Epithelial cell of prostate (primary cell): ENCODE measurements at regions not wholly inside any gene's neighbourhood (a gene's known extent, or its start where the extent isn't known, plus 50 kb on each side); places are given as distances from the start of the nearest gene placed in this dataset.
"Not testable (repeated sequence)": the region's sequence is repeated elsewhere in the genome, so short reads cannot be mapped to it uniquely, and the experiment has no call there.

Experiments
- DNase-seq: peaks from one replicate; pipeline ENCODE4 v3.0.0-alpha.2; 2011; ENCODE audit warnings: low read depth, low spot score
- H3K27ac ChIP-seq: fragments of 450-650 bp; 2 replicates; pipeline ENCODE4 v1.5.1; 2017; ENCODE audit warnings: mild to moderate bottlenecking

GRCh38 chr3:4138786-4139431, 164.3 kb upstream of the SETMAR start:
- DNase-seq = no peak
- no peak overlapping the region for H3K27ac ChIP-seq

GRCh38 chr3:4139462-4140140, 163.6 kb upstream of the SETMAR start:
- H3K27ac ChIP-seq = no peak overlapping the region
- no peak for DNase-seq

DNA sequence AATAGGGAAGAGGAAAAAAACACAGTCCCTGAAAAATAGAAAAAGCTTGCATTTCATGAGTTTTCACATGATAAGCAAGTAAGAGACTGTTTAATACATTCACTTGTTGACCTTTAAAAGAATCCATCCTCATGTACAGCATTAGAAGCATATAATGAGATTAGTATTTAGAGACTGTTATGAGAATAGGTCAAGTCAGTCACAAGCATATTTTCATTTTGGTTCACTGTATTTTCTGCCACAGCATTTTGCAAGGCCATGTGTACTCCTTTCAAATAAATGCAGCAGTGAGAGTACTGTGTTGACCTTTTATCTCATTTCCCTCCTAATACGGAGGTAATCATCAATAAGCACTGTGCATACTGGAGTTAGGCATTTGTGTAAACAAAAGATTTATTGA, 162.2 kb upstream of the SETMAR start:
- H3K27ac ChIP-seq = no peak overlapping the region
- DNase-seq = no peak

DNA sequence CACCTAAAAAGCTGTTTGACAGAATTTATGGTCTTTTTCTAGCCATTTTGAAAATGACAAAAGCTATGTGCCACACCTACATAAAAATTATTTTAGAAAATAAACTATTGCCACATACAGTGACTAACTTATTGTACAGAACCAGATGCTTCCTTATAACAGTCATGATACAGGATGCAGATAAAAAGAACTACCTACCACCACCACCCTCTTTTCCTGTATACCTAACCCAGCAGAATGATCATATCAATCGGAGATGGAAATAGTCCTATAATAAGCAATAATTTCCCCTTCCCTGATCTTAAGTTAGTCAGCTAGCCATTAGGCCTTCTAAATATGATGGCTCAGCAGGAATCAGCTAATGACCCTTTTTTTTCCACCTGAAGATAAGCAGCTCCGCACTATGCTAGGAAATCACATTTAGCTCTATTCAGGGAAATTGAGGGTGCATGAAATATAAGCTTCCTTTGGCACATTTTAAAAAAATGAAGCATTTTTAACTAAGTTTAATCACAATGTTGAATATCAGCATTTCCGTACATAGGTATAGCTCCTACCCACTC, 155.5 kb upstream of the SETMAR start:
- DNase-seq = no peak
- H3K27ac ChIP-seq = no peak overlapping the region

- no peak for DNase-seq
- no peak overlapping the region for H3K27ac ChIP-seq
Observed at GRCh38 chr3:4149296-4149695, 153.9 kb upstream of the SETMAR start.

DNA sequence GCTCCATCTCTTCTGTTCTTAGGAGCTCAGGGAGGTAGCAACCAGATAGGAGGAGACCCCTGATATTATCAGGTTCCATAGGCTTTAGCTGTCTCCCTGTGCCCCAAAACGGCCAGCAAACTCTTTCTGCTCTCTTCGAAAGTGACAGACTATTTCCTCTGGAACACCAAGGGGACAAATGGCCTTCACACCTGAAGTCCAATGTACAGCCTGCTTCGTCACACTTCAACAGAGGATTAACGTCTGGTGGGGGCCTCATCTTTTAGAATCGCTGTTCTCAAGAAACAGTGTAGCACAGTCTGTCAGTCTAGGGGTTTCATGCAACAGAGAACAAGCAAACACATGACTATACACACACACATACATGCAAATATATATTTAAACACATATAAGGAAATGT, 152.4 kb upstream of the SETMAR start:
- no peak for DNase-seq
- H3K27ac ChIP-seq = no peak overlapping the region

- H3K27ac ChIP-seq = no peak overlapping the region
- no peak for DNase-seq
Observed at GRCh38 chr3:4151859-4152258, 151.3 kb upstream of the SETMAR start.

DNA sequence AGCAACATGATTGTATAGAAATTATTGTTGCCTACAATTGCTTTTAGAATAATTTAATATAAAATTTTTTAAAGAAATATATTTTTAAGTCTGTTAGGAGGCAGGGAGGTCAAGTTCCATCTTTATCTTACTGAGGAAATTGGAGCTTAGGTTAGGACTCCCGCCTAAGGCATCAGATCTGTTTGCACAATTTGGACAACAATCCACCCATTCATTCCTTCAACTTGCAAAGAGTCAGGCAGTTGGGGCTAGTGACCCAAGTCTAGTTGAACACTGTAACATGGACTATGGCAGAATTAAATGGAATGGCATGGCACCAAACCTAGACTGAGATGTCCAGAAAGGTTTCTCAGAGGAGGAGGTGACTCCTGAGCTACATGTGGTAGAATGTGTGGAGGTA, 149.4 kb upstream of the SETMAR start:
- DNase-seq = no peak
- H3K27ac ChIP-seq = no peak overlapping the region

DNA sequence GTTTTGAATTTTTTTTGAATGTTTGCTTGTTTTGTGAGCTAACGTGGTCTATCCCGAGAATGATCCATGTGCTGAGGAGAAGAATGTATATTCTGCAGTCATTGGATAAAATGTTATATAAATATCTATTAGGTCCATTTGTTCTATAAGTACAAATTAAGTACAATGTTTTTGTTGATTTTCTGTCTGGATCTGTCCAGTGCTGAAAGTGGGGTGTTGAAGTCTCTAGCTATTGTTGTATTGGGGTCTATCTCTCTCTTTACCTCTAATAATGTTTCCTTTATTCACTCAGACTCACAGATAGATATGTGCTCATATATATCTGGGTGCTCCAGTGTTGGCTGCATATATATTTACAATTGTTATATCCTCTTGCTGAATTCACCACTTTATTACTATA, 144.8 kb upstream of the SETMAR start:
- no peak for DNase-seq
- H3K27ac ChIP-seq = no peak overlapping the region

GRCh38 chr3:4162096-4162495, 141.1 kb upstream of the SETMAR start:
- no peak for DNase-seq
- no peak overlapping the region for H3K27ac ChIP-seq

DNA sequence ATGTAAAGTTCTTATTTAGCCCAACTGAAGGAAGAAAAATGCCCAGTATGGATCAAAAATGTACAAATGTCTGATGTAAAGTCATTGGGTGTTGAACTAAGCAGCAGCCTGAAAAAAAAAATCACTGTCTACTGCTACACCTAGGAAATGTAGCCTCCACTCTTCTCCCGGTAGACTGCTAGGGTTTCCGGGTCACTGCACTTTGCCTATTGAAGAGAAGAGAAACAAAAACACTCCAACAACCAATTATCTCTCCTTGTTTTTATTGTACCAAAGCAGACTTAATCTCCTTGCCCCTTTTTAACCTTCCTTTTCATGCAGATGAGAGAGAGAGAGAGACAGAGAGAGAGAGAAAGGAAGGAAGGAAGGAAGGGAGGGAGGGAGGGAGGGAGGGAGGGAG, 140.2 kb upstream of the SETMAR start:
- no peak for DNase-seq

DNA sequence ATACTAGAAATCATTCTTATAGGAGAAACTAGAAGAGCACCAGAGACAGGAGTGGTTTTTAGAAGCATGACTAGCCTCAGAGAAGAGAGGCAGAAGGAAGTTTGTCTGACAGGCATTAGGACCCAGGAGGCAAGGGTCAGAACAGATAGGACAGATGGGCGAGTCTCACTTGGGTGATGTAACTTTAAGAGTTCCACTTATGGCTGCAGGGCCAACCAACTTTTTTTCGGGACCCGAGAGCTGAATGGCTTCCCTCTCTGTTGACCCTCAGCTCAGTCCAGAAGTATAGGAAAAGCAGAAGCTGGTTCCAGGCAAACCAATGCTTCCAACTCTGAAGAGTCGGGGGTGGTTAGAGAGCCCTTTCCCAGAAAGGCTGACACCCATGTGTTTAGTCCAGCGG, 136.6 kb upstream of the SETMAR start:
- H3K27ac ChIP-seq = no peak overlapping the region
- no peak for DNase-seq

More for the DNA sequence above, 140.2 kb upstream of the SETMAR start:
- no peak overlapping the region for H3K27ac ChIP-seq

DNA sequence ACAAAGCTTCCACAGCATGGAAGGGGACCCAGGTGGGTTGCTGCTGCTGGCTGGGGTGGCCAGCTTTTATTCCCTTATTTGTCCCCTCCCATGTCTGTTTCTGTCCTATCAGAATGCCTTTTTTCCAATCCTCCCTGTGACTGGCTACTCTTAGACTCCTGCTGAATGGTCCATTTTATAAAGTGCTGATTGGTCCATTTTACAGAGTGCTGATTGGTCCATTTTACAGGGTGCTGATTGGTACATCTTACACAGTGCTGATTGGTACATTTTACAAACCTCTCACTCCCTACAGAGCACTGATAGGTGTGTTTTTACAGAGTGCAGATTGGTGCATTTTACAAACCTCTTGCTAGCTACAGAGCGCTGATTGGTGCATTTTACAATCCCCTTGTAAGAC, 135.9 kb upstream of the SETMAR start:
- not testable (repeated sequence) for H3K27ac ChIP-seq, DNase-seq

DNA sequence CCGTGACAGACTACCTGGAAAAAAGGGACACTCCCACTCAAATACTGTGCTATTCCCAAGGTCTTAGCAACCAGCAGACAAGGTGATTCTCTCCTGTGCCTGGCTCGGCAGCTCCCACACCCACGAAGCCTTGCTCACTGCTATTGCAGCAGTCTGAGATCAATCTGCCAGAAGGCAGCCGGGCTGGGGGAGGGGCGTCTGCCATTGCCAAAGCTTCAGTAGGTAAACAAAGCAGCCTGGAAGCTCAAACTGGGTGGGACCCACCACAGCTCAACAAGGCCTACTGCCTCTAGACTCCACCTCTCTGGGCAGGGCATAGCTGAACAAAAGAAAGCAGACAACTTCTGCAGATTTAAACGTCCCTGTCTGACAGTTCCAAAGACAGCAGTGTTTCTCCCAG, 128.4 kb upstream of the SETMAR start:
- DNase-seq = no peak
- no peak overlapping the region for H3K27ac ChIP-seq

- no peak overlapping the region for H3K27ac ChIP-seq
- DNase-seq = no peak
Observed at GRCh38 chr3:4191971-4192370, 111.2 kb upstream of the SETMAR start.

DNA sequence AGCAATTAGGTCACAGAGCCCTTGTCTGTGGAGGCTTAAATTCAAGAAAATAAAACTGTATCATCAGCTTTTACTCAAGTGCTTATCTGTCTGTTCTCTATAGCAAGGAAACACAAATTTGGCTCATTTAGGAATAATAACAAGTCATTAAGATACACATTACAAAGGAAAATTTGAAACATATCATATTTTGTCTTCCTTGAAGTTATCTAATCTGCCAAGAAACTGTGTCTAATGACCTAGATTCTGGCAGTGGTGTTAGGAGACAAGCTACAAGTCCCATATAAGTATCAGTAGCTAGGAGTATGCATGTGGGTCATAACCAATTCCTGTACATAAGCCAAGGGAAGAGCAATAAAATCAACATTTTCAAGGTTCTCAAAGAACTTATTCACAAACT, 108.2 kb upstream of the SETMAR start:
- H3K27ac ChIP-seq = no peak overlapping the region
- no peak for DNase-seq

GRCh38 chr3:4196506-4197147, 106.5 kb upstream of the SETMAR start:
- no peak for DNase-seq

DNA sequence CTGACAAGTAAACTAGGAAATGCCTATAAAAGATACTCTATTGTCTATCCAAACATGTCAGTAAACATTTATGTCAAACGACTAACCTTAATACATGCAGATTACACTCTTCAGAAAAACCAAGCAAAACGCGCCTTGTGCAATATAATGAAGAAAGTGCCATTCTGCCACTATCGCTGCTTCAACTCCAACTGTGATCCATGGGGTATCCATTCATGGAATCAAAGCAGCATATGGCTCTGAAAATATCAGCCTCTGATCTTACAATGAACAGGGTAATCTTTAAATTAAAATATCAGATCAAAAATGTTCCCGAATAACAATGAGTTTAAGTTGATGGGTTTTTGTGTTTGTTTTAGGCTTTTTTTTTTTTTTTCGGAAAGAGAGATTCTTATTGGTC, 105.5 kb upstream of the SETMAR start:
- H3K27ac ChIP-seq = no peak overlapping the region
- no peak for DNase-seq

More at GRCh38 chr3:4196506-4197147, 106.5 kb upstream of the SETMAR start:
- H3K27ac ChIP-seq = no peak overlapping the region

GRCh38 chr3:4198491-4198890, 104.7 kb upstream of the SETMAR start:
- DNase-seq = no peak
- no peak overlapping the region for H3K27ac ChIP-seq

GRCh38 chr3:4204776-4205175, 98.4 kb upstream of the SETMAR start:
- not testable (repeated sequence) for H3K27ac ChIP-seq, DNase-seq

DNA sequence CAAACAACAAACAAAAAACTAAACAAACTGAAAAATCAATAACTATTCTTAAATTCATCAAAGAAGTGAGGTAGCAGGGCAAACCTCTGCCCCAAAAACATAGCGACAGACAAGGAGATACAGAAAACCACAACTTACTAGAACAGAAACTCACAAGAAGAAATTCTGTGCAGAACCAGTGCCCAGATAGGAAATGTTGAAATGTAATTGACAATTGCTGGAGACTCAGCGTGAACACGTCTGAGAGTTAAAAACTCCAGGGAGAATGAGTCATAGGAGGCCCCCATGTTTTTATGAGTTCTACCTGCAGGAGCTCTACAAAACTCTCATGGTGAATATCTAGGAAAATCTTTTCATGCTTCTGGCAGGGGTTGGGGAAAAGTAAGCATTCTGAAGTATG, 95.5 kb upstream of the SETMAR start:
- no peak for DNase-seq
- H3K27ac ChIP-seq = no peak overlapping the region
